GM21381 (cell line): ENCODE measurements at regions not wholly inside any gene's neighbourhood (a gene's known extent, or its start where the extent isn't known, plus 50 kb on each side); places are given as distances from the start of the nearest gene placed in this dataset.

ENCODE experiments used
- ATAC-seq: cut with Tn5 transposase; IDR thresholded peaks from one replicate; pipeline ENCODE4 v1.9.1; 2021; ENCODE audit warnings: mild to moderate bottlenecking, moderate library complexity; ENCODE audit not compliant: unreplicated experiment

- no peak for ATAC-seq
Measured at GRCh38 chr3:182050932-182051331, 339.2 kb downstream of the SOX2 start.

DNA sequence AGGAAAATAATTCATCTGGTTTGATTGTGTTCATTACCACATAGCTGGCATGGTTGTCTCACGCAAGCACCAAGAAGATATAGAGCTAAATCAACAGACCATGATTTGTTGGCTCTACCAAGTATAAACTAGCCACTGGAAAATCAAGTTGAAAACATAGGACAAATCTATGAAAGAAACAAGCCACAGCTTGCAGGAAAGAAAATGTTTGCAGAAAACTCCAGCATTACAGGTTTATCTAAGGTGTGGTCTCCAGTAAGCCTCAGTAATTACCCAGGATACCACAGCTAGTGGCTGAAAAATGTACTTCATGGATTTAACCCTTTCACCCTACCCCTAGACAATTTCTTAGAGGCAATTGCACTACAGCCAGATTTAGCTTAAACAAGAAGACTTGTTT lies 340.6 kb downstream of the SOX2 start:
- no peak for ATAC-seq

- no peak for ATAC-seq
Measured at GRCh38 chr3:182052757-182053156, 341.0 kb downstream of the SOX2 start.

GRCh38 chr3:182058488-182058887 lies 346.8 kb downstream of the SOX2 start:
- no peak for ATAC-seq

DNA sequence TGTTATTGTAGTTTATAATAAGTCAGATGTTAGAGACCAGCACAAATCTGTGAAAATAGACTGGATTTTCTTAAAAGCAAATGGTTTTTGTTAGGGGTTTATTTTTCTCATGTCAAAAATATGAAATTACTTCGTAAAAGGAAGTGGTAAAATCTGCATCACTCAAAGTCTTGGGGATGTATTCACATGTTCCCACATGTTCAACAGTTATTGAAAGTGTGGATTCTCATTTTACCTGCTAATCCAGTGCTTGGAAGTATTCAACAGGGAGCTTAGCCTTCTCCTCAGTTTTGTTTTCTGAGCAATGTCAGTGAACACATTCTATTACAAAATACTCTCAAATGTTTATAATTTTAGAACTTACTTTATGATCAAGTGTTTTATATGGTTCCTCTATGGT lies 352.0 kb downstream of the SOX2 start:
- ATAC-seq: no peak

DNA sequence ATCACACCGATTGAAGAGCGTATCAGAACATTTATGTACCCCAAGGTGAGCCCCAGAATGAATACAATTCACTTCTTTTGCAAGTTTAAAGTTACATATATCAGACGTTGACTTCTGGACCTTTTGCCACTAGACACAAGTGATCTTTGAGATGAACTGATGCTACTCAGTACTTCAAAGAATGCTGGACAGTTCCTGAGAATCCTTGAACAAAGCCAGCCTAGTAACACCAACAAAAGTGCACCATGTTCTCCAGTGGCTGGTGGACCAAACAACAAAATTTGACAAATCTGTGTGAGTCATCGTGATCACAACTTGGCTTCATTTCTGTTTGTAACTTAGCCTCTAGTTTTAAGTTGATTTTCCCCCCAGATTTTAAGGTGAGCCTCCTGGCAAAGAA lies 355.7 kb downstream of the SOX2 start:
- no peak for ATAC-seq

GRCh38 chr3:182078316-182078715 lies 366.6 kb downstream of the SOX2 start:
- ATAC-seq: no peak

GRCh38 chr3:182078929-182079328 lies 367.2 kb downstream of the SOX2 start:
- ATAC-seq: no peak

GRCh38 chr3:182081096-182081495 lies 369.4 kb downstream of the SOX2 start:
- ATAC-seq: no peak

GRCh38 chr3:182083112-182083511 lies 371.4 kb downstream of the SOX2 start:
- ATAC-seq: no peak

- ATAC-seq: peak; percentile 65
Measured at GRCh38 chr3:182092662-182093262, 381.0 kb downstream of the SOX2 start.

DNA sequence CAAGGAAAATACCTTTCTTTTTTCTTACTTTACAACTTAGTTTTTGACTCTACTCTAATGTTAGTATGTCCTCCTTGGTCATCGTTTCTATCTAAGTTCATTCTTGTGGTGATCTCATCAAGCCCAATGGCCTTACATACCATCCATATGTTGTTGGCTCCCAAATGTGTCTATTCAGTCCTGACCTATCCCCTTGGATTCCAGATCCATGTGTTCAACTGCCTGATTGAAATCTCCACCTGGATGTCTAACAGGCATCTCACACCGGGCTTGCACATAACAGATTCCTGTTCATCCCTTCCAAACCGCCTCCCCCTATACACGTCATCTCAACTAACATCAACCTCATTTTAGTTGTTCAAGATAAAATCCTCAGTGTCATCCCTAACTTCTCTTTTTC lies 382.6 kb downstream of the SOX2 start:
- no peak for ATAC-seq

DNA sequence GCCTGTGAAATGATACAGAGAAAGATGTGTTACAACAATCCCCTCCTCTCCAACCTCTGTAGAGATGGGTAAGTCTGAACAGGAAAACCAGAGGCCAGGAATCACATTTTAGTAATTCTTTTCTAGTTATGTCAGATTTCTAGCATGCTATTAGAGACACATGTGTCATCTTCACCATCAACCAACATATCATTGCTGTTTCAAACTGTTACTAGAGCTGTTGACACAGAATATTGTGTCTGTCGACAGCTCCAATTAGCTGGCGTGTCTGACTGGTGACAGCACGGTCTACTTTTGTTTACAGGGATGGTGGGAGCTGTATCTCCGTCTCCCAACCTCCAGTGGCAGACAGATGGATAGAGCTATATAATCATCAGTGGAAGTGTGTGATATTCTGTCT lies 393.2 kb downstream of the SOX2 start:
- ATAC-seq: no peak

GRCh38 chr3:182105875-182106274 lies 394.1 kb downstream of the SOX2 start:
- no peak for ATAC-seq

- no peak for ATAC-seq
Measured at GRCh38 chr3:182108371-182108770, 396.6 kb downstream of the SOX2 start.

- ATAC-seq: no peak
Measured at GRCh38 chr3:182111967-182112366, 400.2 kb downstream of the SOX2 start.

- ATAC-seq: no peak
Measured at GRCh38 chr3:182115328-182116015, 403.7 kb downstream of the SOX2 start.

DNA sequence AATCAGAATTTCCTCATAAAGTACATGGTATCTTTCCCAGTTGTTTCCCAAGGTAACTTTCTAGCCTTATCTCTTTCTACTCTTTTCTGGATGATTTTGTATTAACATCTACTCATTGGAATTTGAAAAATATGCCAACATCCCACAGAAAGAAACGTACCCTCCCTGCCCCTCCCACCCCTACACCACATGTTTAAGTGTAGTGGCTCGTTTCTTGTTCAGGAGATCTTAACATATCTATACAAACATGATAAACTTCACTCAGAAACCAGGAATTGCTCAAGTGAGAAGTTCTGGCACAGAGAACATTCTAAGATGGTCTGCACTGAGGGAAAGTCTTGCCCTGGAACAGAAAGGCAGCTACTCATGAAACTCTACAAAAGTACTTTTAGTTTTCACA lies 404.7 kb downstream of the SOX2 start:
- ATAC-seq: no peak

- no peak for ATAC-seq
Measured at GRCh38 chr3:182117131-182117530, 405.4 kb downstream of the SOX2 start.

GRCh38 chr3:182117583-182117982 lies 405.9 kb downstream of the SOX2 start:
- ATAC-seq: no peak

DNA sequence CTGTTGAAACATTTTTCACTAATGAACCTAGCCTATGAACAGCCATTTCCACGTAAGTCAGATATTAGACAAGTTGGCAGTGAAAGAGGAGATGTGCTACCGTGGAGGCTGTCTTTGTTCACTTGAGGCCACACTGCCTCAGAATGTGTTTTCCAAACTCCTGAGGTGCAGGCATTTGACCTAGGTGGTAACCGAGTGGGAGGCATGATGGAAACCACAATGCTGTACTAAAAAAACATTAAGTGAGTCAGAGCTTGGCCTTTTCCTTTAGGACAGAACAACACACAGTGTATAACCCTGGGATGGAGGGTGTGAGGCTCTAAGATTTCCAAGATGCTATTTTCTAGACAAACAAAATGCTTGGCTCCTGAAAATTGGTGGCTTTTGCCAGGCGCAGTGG lies 406.3 kb downstream of the SOX2 start:
- no peak for ATAC-seq

- no peak for ATAC-seq
Measured at GRCh38 chr3:182121401-182121800, 409.7 kb downstream of the SOX2 start.

GRCh38 chr3:182122779-182123178 lies 411.1 kb downstream of the SOX2 start:
- ATAC-seq: no peak
